Hematopoietic multipotent progenitor cell treated with erythropoietin and hydrocortisone succinate and interleukin-3 and kit ligand, for 17 days (in vitro differentiated cells): ENCODE measurements at regions not wholly inside any gene's neighbourhood (a gene's known extent, or its start where the extent isn't known, plus 50 kb on each side); places are given as distances from the start of the nearest gene placed in this dataset.

ENCODE experiments used
- DNase-seq: peaks from one replicate; pipeline ENCODE4 v3.0.0-alpha.2; 2015; ENCODE audit warnings: low spot score

DNA sequence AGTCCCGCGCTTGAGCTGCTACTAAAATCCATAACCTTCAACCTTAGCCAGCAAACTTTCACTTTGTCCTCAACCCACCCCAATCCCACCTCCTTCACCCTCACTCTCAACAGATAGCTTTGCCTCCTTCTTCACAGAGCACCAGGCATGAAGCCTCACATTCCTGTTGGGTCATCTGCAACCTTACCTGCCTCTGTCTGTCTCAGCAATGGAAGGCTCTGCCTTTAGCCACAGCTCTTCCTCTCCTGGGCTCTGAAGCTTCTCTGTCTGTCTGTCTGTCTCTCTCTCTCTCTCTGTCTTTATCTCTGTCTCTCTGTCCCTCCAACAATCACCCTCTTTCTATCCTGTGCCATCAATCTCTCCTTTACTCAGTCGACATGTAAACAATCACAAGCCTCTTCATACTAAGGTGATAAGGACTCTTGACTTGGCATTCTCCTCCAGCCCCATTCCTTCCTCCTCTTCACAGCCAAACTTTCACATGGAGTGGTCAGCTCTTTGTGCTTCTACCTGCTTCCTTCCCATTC, 220.8 kb downstream of the SPTSSA start:
- no peak for DNase-seq

DNA sequence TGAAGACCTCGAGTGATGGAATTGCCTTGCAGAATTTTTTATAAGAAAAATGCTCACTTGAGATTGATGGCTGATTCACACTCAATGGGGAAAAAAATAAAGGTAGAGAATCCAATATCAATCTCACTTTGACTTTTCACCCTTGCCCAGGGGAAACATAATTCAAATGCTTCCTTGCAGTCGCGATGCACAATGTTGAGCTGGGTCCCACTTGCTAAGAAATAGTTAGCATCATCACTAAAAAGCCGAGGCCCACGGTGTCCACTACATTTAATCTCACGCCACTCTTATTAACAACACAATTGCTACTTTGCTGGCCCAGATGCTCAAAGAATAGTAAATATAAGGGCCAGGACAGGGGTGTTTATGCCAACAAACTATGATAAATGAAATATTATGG, 223.4 kb downstream of the SPTSSA start:
- DNase-seq = no peak

DNA sequence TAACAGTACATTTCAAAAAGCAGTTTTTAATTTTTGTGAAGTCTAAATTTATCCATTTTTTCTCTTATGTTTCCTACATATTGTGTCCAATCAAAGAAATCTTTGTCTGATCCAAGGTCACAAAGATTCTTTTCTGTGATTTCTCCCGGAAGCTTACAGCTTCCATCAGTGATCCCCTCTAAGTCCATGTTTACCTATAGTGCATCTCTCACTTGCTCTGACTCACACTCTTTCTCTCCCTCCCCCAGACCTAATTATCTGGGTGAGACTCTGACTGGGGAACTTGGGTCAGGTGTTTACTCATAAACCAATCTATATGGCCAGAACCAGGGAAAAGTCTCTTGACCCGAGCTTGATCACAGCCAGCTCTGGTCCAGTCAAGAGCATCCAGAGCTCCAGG, 224.4 kb downstream of the SPTSSA start:
- no peak for DNase-seq

GRCh38 chr14:34237081-34237480, 225.0 kb downstream of the SPTSSA start:
- no peak for DNase-seq

GRCh38 chr14:34235643-34236300, 226.3 kb downstream of the SPTSSA start:
- DNase-seq = no peak

DNA sequence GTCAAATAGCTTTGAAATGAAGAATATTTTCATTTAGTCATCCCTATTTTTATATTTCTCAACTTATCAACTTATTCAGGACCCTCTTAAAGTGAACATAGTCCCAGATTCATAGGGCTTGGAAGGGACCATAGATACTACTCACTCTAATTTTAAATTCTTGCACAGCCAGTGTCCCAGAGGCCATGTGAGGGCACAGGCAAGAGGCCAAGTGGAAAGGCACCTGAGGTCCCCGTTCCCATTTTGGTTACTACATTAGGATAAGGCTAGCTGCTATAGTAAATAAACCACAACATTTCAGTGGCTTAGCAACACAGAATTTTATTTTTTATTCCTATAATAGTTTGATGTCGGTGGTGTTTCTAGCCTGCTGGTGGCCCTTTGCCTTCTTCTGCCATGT, 227.8 kb downstream of the SPTSSA start:
- no peak for DNase-seq

GRCh38 chr14:34233619-34234018, 228.4 kb downstream of the SPTSSA start:
- DNase-seq = no peak

GRCh38 chr14:34232790-34233189, 229.2 kb downstream of the SPTSSA start:
- DNase-seq = no peak

- DNase-seq = no peak
Observed at GRCh38 chr14:34231626-34232025, 230.4 kb downstream of the SPTSSA start.

- no peak for DNase-seq
Observed at GRCh38 chr14:34229140-34229539, 232.9 kb downstream of the SPTSSA start.

DNA sequence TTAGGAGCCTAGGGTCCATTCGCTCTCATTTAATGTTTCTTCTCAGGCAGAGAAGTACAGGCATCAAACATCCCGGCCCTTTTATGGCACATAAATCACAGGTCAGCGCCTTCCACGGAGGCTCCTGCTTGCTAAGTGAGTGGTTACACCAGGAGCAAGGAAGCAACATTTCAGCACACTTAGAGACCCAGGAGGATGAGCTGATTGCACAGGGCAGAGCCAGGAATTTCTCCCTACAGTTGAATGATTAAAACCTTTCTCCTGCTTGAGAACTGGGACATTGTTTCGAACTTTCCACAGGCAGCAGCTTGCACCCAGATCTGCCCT, 233.4 kb downstream of the SPTSSA start:
- no peak for DNase-seq

- DNase-seq = peak; percentile 12
Observed at GRCh38 chr14:34227834-34228649, 234.0 kb downstream of the SPTSSA start.

DNA sequence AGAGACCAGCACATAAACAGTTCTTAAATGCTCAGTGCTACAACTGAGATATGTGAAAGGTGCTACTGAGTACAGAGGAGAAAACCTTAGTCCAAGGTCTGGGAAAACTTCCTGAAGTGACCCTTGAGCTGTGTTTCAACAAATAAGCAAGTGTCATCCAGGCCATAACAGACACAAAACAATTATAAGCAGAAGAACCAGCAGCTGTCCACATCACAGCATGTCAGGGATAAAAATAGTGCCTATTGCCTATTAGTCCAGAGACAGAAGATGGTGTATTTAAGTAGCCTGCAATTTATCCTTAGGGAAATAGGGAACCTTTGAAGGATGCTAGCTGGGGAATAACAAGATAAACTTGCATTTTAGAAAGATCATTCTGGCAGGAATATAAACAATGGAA, 237.8 kb downstream of the SPTSSA start:
- no peak for DNase-seq

DNA sequence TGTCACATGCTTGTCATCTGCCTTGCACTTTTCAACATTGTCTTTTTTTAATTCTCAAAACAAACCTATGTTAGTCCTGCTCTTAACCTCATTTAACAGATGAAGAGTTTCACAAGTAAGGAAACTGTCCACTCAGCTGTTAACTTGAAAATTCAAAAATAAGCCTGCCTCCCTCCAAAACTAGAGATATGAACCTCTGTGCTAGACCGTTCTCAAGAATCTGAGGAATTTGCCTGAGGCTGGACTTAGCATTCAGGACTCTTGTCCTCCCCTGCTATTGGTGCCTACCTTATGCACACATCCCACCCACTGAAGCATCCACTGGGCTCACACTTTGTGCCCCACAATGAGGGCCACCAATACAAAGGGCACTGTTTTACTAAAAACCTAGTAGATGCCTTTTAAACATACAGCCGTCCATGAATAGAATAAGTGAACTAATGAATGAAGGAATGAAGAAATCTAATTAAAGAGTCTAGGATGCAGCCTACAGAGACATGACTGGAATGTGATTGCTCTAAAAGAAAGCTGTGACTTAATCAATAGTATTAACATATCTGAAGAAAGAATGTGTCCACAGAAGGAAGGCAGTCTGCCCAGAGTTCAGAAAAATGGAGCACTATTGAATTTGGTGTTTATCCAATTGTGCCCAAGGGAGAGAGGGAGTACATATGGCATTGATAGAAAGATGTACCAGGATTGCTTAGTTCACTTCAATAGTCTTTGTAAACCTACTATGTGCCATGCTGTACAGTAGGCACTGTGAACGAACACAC, 238.5 kb downstream of the SPTSSA start:
- DNase-seq = no peak

DNA sequence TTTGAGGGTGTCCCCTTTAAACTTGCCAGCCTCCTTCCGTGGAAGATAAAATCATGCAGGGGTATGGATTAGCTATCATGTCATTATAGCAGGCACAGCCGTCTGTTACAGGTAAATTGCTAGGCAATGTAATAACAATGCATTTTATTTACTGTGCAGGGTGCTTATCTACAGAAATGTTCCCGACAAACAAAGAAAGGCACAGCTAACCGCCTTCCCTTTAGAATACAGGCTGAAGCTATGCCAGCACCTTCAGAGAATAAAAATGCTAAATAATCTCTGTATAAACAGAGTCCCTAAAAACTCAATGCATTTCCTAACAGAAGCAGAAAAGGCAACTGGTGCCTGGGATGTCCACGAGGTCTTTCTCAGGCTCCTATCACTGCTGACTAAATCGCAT, 239.2 kb downstream of the SPTSSA start:
- no peak for DNase-seq

DNA sequence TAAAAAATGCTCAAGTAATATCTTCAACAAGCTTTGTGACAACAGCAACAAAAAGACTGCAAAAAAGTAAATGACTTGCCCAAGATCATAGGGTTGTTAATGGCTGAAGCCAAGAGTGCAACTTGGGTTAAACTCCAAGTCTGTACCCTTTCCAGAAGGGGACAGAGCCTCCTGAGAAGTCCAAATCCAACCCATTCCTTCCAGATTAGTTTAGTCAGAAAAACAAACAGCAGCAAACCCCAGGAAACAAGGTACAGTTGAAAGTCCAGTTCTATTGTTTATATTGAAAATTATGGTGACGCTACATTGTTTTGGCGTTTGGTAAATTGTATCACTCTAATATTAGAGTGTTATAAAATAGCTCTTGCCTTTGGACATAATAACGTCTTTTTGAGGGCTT, 239.9 kb downstream of the SPTSSA start:
- DNase-seq = no peak

GRCh38 chr14:34220921-34221320, 241.1 kb downstream of the SPTSSA start:
- no peak for DNase-seq

GRCh38 chr14:34220378-34220706, 241.7 kb downstream of the SPTSSA start:
- no peak for DNase-seq

- no peak for DNase-seq
Observed at GRCh38 chr14:34219661-34220377, 242.2 kb downstream of the SPTSSA start.

- no peak for DNase-seq
Observed at GRCh38 chr14:34218881-34219280, 243.2 kb downstream of the SPTSSA start.

DNA sequence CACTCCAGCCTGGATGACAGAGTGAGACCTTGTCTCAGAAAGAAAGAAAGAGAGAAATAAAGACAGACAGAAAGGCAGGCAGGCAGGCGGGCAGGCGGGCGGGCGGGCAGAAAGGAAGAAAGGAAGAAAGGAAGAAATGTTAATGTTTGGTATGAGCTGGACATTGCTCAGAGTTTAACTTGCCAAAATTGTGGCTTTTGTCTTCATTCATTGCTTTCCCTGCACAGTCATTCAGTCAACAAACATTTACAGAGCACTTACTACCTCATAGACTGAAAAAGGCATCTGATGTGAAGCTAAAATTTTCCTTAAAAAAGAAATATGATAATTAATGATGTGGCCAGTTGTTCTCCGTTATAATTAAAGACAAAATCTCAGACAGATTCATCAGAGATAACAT, 247.1 kb downstream of the SPTSSA start:
- DNase-seq = no peak

DNA sequence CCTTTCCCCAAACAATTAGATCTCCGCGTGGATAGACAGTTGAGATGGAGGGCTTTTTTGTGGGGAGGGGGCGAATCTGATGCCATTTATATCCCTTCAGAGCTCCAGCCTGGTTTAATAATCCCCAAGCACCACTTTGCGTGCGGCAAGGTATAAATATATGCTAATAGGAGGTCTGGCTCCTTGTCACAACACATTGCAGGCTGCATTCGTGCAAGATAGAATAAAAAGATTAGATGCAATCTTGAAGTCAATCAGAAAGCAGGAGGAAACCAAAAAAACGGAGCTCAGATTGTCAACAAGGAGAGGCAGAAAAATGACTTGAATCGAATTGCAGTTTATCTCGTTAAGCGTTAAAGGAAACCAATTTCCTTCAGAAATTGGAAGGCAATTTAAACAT, 248.7 kb downstream of the SPTSSA start:
- DNase-seq = no peak
